Activated B cell treated with CpG ODN at 0.5 μM for 24 hours (primary cell): ENCODE measurements at regions not wholly inside any gene's neighbourhood (a gene's known extent, or its start where the extent isn't known, plus 50 kb on each side); places are given as distances from the start of the nearest gene placed in this dataset.

Source experiments
- ATAC-seq: fragments of 200-7000 bp; cut with Tn5 transposase; one replicate; pipeline ENCODE4 v1.10.0; 2021; ENCODE audit warnings: low read depth, mild to moderate bottlenecking, moderate library complexity
- CTCF ChIA-PET: fragments of 350-600 bp; sonication (Branson Sonifier 250); formaldehyde crosslinking; loops from one replicate; lab custom pipeline; 2021; ENCODE audit warnings: antibody characterized with exemption; lab: Charles Lee
- POLR2A ChIA-PET: fragments of 350-600 bp; sonication (Branson Sonifier 250); formaldehyde crosslinking; loops from one replicate; lab custom pipeline; 2021; ENCODE audit warnings: antibody characterized with exemption; lab: Charles Lee
- DNase-seq: peaks from one replicate; pipeline ENCODE4 v3.0.0; 2022
- H3K27ac Mint-ChIP-seq: one replicate; pipeline ENCODE4 v1.8.0; 2020; ENCODE audit warnings: mixed read lengths
- H3K27me3 Mint-ChIP-seq: one replicate; pipeline ENCODE4 v1.8.0; 2021; ENCODE audit warnings: mixed read lengths
- H3K36me3 Mint-ChIP-seq: one replicate; pipeline ENCODE4 v1.8.0; 2021; ENCODE audit warnings: low read depth, mixed read lengths
- H3K4me1 Mint-ChIP-seq: one replicate; pipeline ENCODE4 v1.8.0; 2021; ENCODE audit warnings: mixed read lengths
- H3K4me3 Mint-ChIP-seq: one replicate; pipeline ENCODE4 v1.8.0; 2020; ENCODE audit warnings: mild to moderate bottlenecking, mixed read lengths
- H3K9me3 Mint-ChIP-seq: one replicate; pipeline ENCODE4 v1.8.0; 2020; ENCODE audit warnings: mixed read lengths
- CTCF ChIP-seq: fragments of 200-600 bp; IDR thresholded peaks from one replicate; pipeline ENCODE4 v1.8.0; 2022; ENCODE audit warnings: antibody characterized with exemption, mild to moderate bottlenecking
- intact Hi-C: fragments of 100-400 bp; cut with micrococcal nuclease; formaldehyde crosslinking; loops from one replicate; pipeline ENCODE4 v1.15.1; 2024

- no peak for ATAC-seq
- ChIA-PET POLR2A (no interaction called here), CTCF (no interaction called here)
- no peak for DNase-seq
- H3K9me3 Mint-ChIP-seq = peaks cover 5% of the 10 kb centered on the region
- no peak overlapping the region for H3K4me3 Mint-ChIP-seq
- H3K27me3 Mint-ChIP-seq = no peaks in the 10 kb centered on the region
- TF ChIP-seq CTCF = no peak
- intact Hi-C loops = no loop called here
- H3K4me1 Mint-ChIP-seq = no peaks in the 10 kb centered on the region
- no peaks in the 10 kb centered on the region for H3K36me3 Mint-ChIP-seq
- no peak overlapping the region for H3K27ac Mint-ChIP-seq
Measured at GRCh38 chr3:25133588-25133987, 294.5 kb upstream of the RARB start.

- no peak overlapping the region for H3K4me3 Mint-ChIP-seq
- intact Hi-C loops = no loop called here
- TF ChIP-seq CTCF = no peak
- no peaks in the 10 kb centered on the region for H3K27me3 Mint-ChIP-seq
- H3K9me3 Mint-ChIP-seq = peaks cover 3% of the 10 kb centered on the region
- no peak overlapping the region for H3K27ac Mint-ChIP-seq
- H3K36me3 Mint-ChIP-seq = no peaks in the 10 kb centered on the region
- no peak for DNase-seq
- ChIA-PET POLR2A (no interaction called here), CTCF (no interaction called here)
- H3K4me1 Mint-ChIP-seq = no peaks in the 10 kb centered on the region
- ATAC-seq = no peak
Measured at GRCh38 chr3:25137606-25138005, 290.5 kb upstream of the RARB start.

- ATAC-seq (no peak), DNase-seq (no peak)
- ChIA-PET POLR2A (no interaction called here), CTCF (no interaction called here)
- Mint-ChIP-seq H3K36me3 (no peaks in the 10 kb centered on the region), H3K4me3 (no peak overlapping the region), H3K9me3 (no peaks in the 10 kb centered on the region), H3K27ac (no peak overlapping the region), H3K4me1 (no peaks in the 10 kb centered on the region), H3K27me3 (no peaks in the 10 kb centered on the region)
- no peak for TF ChIP-seq CTCF
- intact Hi-C loops = no loop called here
Measured at GRCh38 chr3:25139267-25139666, 288.8 kb upstream of the RARB start.

- no peaks in the 10 kb centered on the region for H3K27me3 Mint-ChIP-seq
- ATAC-seq (no peak), DNase-seq (no peak)
- H3K27ac Mint-ChIP-seq = no peak overlapping the region
- no peaks in the 10 kb centered on the region for H3K4me1 Mint-ChIP-seq
- H3K4me3 Mint-ChIP-seq = no peak overlapping the region
- ChIA-PET POLR2A (interaction anchor here (0.6 kb wide), 1 partner anchor 1190 kb away, joined by 3 read pairs; no protein-coding TSS in a partner anchor), CTCF (no interaction called here)
- no peak for TF ChIP-seq CTCF
- intact Hi-C loops = no loop called here
- no peaks in the 10 kb centered on the region for H3K9me3 Mint-ChIP-seq
- no peaks in the 10 kb centered on the region for H3K36me3 Mint-ChIP-seq
Measured at GRCh38 chr3:25142609-25143355, 285.3 kb upstream of the RARB start.

- POLR2A ChIA-PET = interaction anchor here (0.6 kb wide), 1 partner anchor 1191 kb away, joined by 3 read pairs; no protein-coding TSS in a partner anchor
- H3K4me3 Mint-ChIP-seq = no peak overlapping the region
- no peaks in the 10 kb centered on the region for H3K9me3 Mint-ChIP-seq
- no peaks in the 10 kb centered on the region for H3K27me3 Mint-ChIP-seq
- H3K4me1 Mint-ChIP-seq = no peaks in the 10 kb centered on the region
- intact Hi-C loops = no loop called here
- no peak overlapping the region for H3K27ac Mint-ChIP-seq
- ATAC-seq (no peak), DNase-seq (no peak)
- TF ChIP-seq CTCF = no peak
- no peaks in the 10 kb centered on the region for H3K36me3 Mint-ChIP-seq
- CTCF ChIA-PET = no interaction called here
Measured at GRCh38 chr3:25143356-25144025, 284.6 kb upstream of the RARB start.
